Endothelial cell of umbilical vein (primary cell): ENCODE measurements at regions not wholly inside any gene's neighbourhood (a gene's known extent, or its start where the extent isn't known, plus 50 kb on each side); places are given as distances from the start of the nearest gene placed in this dataset.

ENCODE experiments used
- BruUV-seq: library from RNA; stranded (reverse); fragments of 400-500 nt; replicated peaks from 2 replicates; lab custom pipeline; 2021; lab: Mats Ljungman, UMichigan
- CTCF ChIA-PET: fragments of 300-600, 350-600 bp; sonication (Branson Sonifier 250); formaldehyde crosslinking; loops from one replicate; lab custom pipeline; 2021; ENCODE audit warnings: antibody characterized with exemption, inconsistent platforms; lab: Charles Lee
- POLR2A ChIA-PET: fragments of 300-600, 350-600 bp; sonication (Branson Sonifier 250); formaldehyde crosslinking; loops from one replicate; lab custom pipeline; 2021; ENCODE audit warnings: antibody characterized with exemption, inconsistent platforms; lab: Charles Lee
- DNase-seq: peaks from one replicate; pipeline ENCODE4 v3.0.0-alpha.2; 2011; ENCODE audit warnings: low read depth, low spot score
- FAIRE-seq: peaks from 2 replicates; lab custom pipeline; 2011; peaks lifted over from hg19 to GRCh38; lab: Jason Lieb, UNC
- H2AFZ ChIP-seq: 2 replicates; pipeline ENCODE4 v1.6.0; 2012; ENCODE audit warnings: low read depth, low read length, control low read depth, inconsistent platforms
- H3K27ac ChIP-seq: 2 replicates; pipeline ENCODE4 v1.5.1; 2011; ENCODE audit warnings: low read depth, mild to moderate bottlenecking, control low read depth, low read length, moderate library complexity; ENCODE audit not compliant: insufficient read depth
- H3K27me3 ChIP-seq, 2 experiments: 2 replicates each; pipeline versions ENCODE4 v1.6.0 to v1.6.1; 2011; ENCODE audit warnings: low read length in 2 of 2, mixed read lengths in 1 of 2; ENCODE audit not compliant: control insufficient read depth in 2 of 2, insufficient read depth in 2 of 2
- H3K36me3 ChIP-seq, 2 experiments: 2 replicates in 1 of 2; 3 replicates in 1 of 2; pipeline ENCODE4 v1.5.1; 2011; ENCODE audit warnings: low read length in 2 of 2, mild to moderate bottlenecking in 1 of 2, moderate library complexity in 1 of 2; ENCODE audit not compliant: control insufficient read depth in 2 of 2, insufficient read depth in 2 of 2; ENCODE audit errors: extremely low read depth in 1 of 2
- H3K4me1 ChIP-seq: 3 replicates; pipeline ENCODE4 v1.5.1; 2011; ENCODE audit warnings: mild to moderate bottlenecking, low read length; ENCODE audit not compliant: control insufficient read depth, insufficient read depth; ENCODE audit errors: extremely low read depth
- H3K4me2 ChIP-seq: 2 replicates; pipeline ENCODE4 v1.6.1; 2011; ENCODE audit warnings: low read length, control low read depth, mixed read lengths; ENCODE audit not compliant: insufficient read depth
- H3K4me3 ChIP-seq, 3 experiments: fragments of 200-600 bp in 1 of 3; sonication (generic), shearing (Covaris generic) in 1 of 3; replicated peaks in 1 of 3; 2 replicates each; pipeline ENCODE4 v1.5.1; 2011 to 2016; ENCODE audit warnings: control low read depth in 3 of 3, low read length in 3 of 3, mild to moderate bottlenecking in 2 of 3, inconsistent platforms in 1 of 3, low read depth in 1 of 3, moderate library complexity in 1 of 3; ENCODE audit not compliant: insufficient read depth in 1 of 3
- H3K79me2 ChIP-seq: 2 replicates; pipeline ENCODE4 v1.6.0; 2012; ENCODE audit warnings: low read length, inconsistent platforms; ENCODE audit not compliant: control insufficient read depth, insufficient read depth
- H3K9ac ChIP-seq: replicated peaks from 2 replicates; pipeline ENCODE3; 2011; ENCODE audit warnings: low read length, control low read depth; ENCODE audit not compliant: insufficient read depth; ENCODE audit errors: extremely low read depth
- H3K9me1 ChIP-seq: replicated peaks from 3 replicates; pipeline ENCODE4 v1.6.0; 2011; ENCODE audit warnings: mild to moderate bottlenecking, low read length; ENCODE audit not compliant: control insufficient read depth, insufficient read depth; ENCODE audit errors: extremely low read depth
- H3K9me3 ChIP-seq: replicated peaks from 2 replicates; pipeline ENCODE4 v1.5.1; 2012; ENCODE audit warnings: low read length, inconsistent platforms; ENCODE audit not compliant: control insufficient read depth, insufficient read depth
- H4K20me1 ChIP-seq: replicated peaks from 2 replicates; pipeline ENCODE3; 2011; ENCODE audit warnings: mild to moderate bottlenecking, low read length; ENCODE audit not compliant: control insufficient read depth, insufficient read depth; ENCODE audit errors: extremely low read depth
- EZH2 ChIP-seq: IDR thresholded peaks from 2 replicates; pipeline ENCODE4 v1.6.1; 2012; ENCODE audit warnings: borderline replicate concordance, low read depth, mild to moderate bottlenecking, moderate library complexity, low read length, inconsistent platforms; ENCODE audit not compliant: severe bottlenecking
- FOS ChIP-seq: IDR thresholded peaks from 2 replicates; pipeline ENCODE4 v1.6.1; 2011; ENCODE audit warnings: mild to moderate bottlenecking, low read length, moderate library complexity, borderline replicate concordance; ENCODE audit not compliant: insufficient read depth
- GATA2 ChIP-seq: IDR thresholded peaks from 2 replicates; pipeline ENCODE4 v1.7.0; 2011; ENCODE audit warnings: low read depth, mild to moderate bottlenecking, moderate library complexity, mixed read lengths, low read length; ENCODE audit not compliant: insufficient read length, insufficient read depth
- JUN ChIP-seq: IDR thresholded peaks from 2 replicates; pipeline ENCODE4 v1.6.1; 2011; ENCODE audit warnings: borderline replicate concordance, low read depth; ENCODE audit not compliant: insufficient read length, insufficient read depth
- MAX ChIP-seq: IDR thresholded peaks from 2 replicates; pipeline ENCODE4 v1.6.1; 2011; ENCODE audit not compliant: insufficient read depth, insufficient read length
- MYC ChIP-seq: IDR thresholded peaks from one replicate; pipeline ENCODE4 v1.6.1; 2011; ENCODE audit warnings: mild to moderate bottlenecking, low read depth, low read length
- POLR2A ChIP-seq: IDR thresholded peaks from 2 replicates; pipeline ENCODE4 v1.6.1; 2012; ENCODE audit warnings: low read depth, mild to moderate bottlenecking, control low read depth, low read length
- POLR2AphosphoS5 ChIP-seq: IDR thresholded peaks from 2 replicates; pipeline ENCODE4 v1.6.1; 2012; ENCODE audit warnings: low read depth, mild to moderate bottlenecking, control low read depth, low read length, moderate library complexity; ENCODE audit not compliant: insufficient read depth
- dilution Hi-C: fragments of 300-500 bp; cut with MboI; formaldehyde crosslinking; loops from one replicate; pipeline ENCODE4 v1.15.0; 2019; ENCODE audit warnings: low sequenced_read_pairs; ENCODE audit not compliant: extremely low pct_ligation_motif_present
- intact Hi-C: fragments of 100-400 bp; cut with micrococcal nuclease; formaldehyde crosslinking; loops from one replicate; pipeline ENCODE4 v1.10.0; 2022
- TF ChIP-seq, protein P1 (sequence below), 2 donors: IDR thresholded peaks; 1 replicate in 1 of 2; 2 replicates in 1 of 2; pipeline ENCODE4 v1.5.1; 2011; ENCODE audit warnings: low read length in 2 of 2, mild to moderate bottlenecking in 2 of 2, moderate library complexity in 2 of 2, control low read depth in 1 of 2, inconsistent platforms in 1 of 2, low read depth in 1 of 2; ENCODE audit not compliant: insufficient read depth in 1 of 2; ENCODE audit errors: extremely low read depth in 1 of 2

DNA sequence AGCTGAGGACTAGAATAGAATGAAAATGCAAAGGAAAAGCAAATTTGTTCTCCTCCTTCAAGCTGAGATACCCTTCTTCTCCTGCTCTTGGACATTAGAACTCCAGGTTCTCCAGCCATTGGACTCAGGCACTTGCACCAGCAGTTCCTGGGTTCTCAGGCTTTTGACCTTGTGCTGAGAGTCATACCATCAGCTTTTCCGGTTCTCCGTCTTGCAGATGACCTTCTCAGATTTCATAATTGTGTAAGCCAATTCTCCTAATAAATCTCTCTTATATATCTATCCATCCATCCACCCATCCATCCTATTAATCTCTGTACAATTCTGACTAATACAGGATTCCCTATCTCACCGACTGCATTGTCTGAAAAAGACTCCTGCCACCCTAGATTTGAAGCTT, 108.3 kb downstream of the AHR start:
- no peak overlapping the region for H3K4me2 ChIP-seq
- intact Hi-C loops: loop anchor here (2.0 to 10.0 kb wide), 3 partner anchors 34 to 362 kb away; no protein-coding TSS in a partner anchor
- peaks cover 2% of the 10 kb centered on the region for H3K9me1 ChIP-seq
- DNase-seq: no peak
- H3K27ac ChIP-seq: no peak overlapping the region
- H3K79me2 ChIP-seq: no peaks in the 10 kb centered on the region
- no peaks in the 10 kb centered on the region for H3K27me3 ChIP-seq
- H3K36me3 ChIP-seq: no peaks in the 10 kb centered on the region
- H3K9ac ChIP-seq: no peak overlapping the region
- dilution Hi-C loops: no loop called here
- TF ChIP-seq POLR2AphosphoS5: no peak
- no peak for TF ChIP-seq JUN
- no peak for TF ChIP-seq POLR2A
- no peak for TF ChIP-seq GATA2
- TF ChIP-seq MAX: no peak
- no peak for TF ChIP-seq MYC
- TF ChIP-seq EZH2: no peak
- TF ChIP-seq, protein P1, sequence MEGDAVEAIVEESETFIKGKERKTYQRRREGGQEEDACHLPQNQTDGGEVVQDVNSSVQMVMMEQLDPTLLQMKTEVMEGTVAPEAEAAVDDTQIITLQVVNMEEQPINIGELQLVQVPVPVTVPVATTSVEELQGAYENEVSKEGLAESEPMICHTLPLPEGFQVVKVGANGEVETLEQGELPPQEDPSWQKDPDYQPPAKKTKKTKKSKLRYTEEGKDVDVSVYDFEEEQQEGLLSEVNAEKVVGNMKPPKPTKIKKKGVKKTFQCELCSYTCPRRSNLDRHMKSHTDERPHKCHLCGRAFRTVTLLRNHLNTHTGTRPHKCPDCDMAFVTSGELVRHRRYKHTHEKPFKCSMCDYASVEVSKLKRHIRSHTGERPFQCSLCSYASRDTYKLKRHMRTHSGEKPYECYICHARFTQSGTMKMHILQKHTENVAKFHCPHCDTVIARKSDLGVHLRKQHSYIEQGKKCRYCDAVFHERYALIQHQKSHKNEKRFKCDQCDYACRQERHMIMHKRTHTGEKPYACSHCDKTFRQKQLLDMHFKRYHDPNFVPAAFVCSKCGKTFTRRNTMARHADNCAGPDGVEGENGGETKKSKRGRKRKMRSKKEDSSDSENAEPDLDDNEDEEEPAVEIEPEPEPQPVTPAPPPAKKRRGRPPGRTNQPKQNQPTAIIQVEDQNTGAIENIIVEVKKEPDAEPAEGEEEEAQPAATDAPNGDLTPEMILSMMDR (IDR thresholded peaks at IDR 0.05; ENCODE audit: extremely low read depth in 1 of 2, insufficient read depth in 1 of 2, low read depth in 1 of 2, low read length in 2 of 2): no peak
- TF ChIP-seq FOS: no peak
- CTCF ChIA-PET: interaction anchor here (1.1 to 2.5 kb wide), 5 partner anchors 36 to 424 kb away, joined by 3 to 8 read pairs (median 4); no protein-coding TSS in a partner anchor
- BruUV-seq: no TSS peak
- H4K20me1 ChIP-seq: no peaks in the 10 kb centered on the region
- no peak overlapping the region for H2AFZ ChIP-seq
- H3K4me3 ChIP-seq: no peak overlapping the region
- POLR2A ChIA-PET: interaction anchor here (0.5 kb wide), 1 partner anchor 39 kb away, joined by 3 read pairs; no protein-coding TSS in a partner anchor
- no peaks in the 10 kb centered on the region for H3K9me3 ChIP-seq
- FAIRE-seq: no peak
- peaks cover 33% of the 10 kb centered on the region for H3K4me1 ChIP-seq
